Neural cell (in vitro differentiated cells): ENCODE measurements at regions not wholly inside any gene's neighbourhood (a gene's known extent, or its start where the extent isn't known, plus 50 kb on each side); places are given as distances from the start of the nearest gene placed in this dataset.

Experiments
- CTCF ChIP-seq: fragments of 450-650 bp; IDR thresholded peaks from 2 replicates; pipeline ENCODE4 v1.5.1; 2014; ENCODE audit warnings: antibody characterized with exemption, mild to moderate bottlenecking, moderate library complexity; ENCODE audit not compliant: poor library complexity, severe bottlenecking
- EZH2 ChIP-seq: fragments of 200-600, 300-800 bp; shearing (Covaris generic), sonication (generic); IDR thresholded peaks from 2 replicates; pipeline ENCODE4 v1.6.1; 2014; ENCODE audit warnings: antibody characterized with exemption, low read length, borderline replicate concordance, mild to moderate bottlenecking; ENCODE audit not compliant: insufficient read depth, poor library complexity, severe bottlenecking
- RAD21 ChIP-seq: fragments of 450-650 bp; conservative IDR thresholded peaks from 2 replicates; pipeline ENCODE4 v1.6.1; 2014; ENCODE audit warnings: antibody characterized with exemption, mild to moderate bottlenecking, moderate library complexity

- TF ChIP-seq CTCF, result no peak
- TF ChIP-seq EZH2, result no peak
- TF ChIP-seq RAD21, result no peak
These were observed 55.9 kb upstream of the CD83 start for GRCh38 chr6:14061643-14062042.
